Retinal pigment epithelial cell (primary cell): ENCODE measurements at regions not wholly inside any gene's neighbourhood (a gene's known extent, or its start where the extent isn't known, plus 50 kb on each side); places are given as distances from the start of the nearest gene placed in this dataset.

Experiments used
- DNase-seq: peaks from one replicate; pipeline ENCODE4 v3.0.0-alpha.2; 2010; ENCODE audit warnings: low read depth
- H3K4me3 ChIP-seq: 2 replicates; pipeline ENCODE4 v1.5.1; 2011; ENCODE audit warnings: mild to moderate bottlenecking, low read length, control low read depth, moderate library complexity
- TF ChIP-seq, protein P1 (sequence below): conservative IDR thresholded peaks from 2 replicates; pipeline ENCODE4 v1.5.1; 2011; ENCODE audit warnings: low read depth, low read length, control low read depth, inconsistent platforms

DNA sequence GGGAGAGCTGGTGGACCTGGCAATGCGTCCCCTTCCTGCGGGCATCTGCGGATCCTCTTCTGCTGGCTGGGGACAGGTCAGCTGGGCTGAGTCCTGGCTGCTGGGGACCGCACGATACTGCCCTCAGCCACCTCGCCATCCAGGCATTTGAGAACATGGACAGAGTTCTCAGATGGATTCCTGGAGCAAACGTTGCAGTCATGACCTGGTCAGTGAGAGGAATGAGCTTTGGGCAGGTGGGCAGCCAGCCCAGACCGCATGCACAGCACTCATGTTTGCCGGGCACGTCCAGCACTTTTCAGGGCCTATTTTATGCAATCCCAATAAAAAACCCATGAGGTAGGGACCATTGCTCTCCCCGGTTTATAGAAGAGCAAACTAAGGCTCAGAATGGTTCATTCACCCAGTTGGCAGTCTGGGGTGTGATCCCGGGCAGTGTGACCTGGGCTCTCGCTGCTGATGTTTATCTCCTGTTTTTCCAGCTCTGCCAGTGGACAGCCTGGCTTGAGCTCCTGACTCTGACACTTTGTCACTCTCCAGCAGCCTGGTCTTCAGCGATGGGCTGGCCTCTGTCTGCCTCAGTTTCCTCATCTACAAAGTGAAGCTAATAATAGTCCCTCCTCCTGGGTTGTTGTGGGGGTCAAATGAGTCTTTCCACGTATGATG lies 294.7 kb downstream of the IRF8 start:
- H3K4me3 ChIP-seq: no peak overlapping the region
- TF ChIP-seq, protein P1, sequence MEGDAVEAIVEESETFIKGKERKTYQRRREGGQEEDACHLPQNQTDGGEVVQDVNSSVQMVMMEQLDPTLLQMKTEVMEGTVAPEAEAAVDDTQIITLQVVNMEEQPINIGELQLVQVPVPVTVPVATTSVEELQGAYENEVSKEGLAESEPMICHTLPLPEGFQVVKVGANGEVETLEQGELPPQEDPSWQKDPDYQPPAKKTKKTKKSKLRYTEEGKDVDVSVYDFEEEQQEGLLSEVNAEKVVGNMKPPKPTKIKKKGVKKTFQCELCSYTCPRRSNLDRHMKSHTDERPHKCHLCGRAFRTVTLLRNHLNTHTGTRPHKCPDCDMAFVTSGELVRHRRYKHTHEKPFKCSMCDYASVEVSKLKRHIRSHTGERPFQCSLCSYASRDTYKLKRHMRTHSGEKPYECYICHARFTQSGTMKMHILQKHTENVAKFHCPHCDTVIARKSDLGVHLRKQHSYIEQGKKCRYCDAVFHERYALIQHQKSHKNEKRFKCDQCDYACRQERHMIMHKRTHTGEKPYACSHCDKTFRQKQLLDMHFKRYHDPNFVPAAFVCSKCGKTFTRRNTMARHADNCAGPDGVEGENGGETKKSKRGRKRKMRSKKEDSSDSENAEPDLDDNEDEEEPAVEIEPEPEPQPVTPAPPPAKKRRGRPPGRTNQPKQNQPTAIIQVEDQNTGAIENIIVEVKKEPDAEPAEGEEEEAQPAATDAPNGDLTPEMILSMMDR: no peak
- no peak for DNase-seq

DNA sequence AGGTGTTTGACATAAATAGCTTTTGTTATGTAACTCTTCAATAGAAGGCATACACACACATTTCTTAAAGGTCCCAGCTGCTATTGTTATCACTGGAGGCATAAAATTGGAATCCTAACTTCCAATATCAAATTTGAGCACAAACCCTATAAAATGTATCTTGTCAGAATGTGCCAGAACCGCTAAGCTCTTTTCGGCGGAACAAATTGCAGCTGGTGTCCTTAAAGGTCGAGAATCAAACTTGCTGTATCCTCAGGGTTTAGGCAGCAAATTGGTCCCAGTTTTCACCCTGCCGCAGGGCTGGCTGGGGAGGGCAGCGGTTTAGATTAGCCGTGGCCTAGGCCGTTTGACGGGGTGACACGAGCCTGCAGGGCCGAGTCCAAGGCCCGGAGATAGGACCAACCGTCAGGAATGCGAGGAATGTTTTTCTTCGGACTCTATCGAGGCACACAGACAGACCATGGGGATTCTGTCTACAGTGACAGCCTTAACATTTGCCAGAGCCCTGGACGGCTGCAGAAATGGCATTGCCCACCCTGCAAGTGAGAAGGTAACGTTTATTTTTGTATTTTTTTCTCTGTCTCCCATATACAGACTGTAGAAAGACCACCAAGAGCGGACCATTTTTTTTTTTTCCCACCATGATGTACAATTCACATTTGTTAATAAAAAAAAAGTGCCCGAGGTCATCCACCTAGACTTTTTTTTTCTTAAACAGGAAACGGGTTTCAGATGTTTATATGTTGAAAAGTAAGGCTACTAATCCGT lies 297.1 kb downstream of the IRF8 start:
- TF ChIP-seq, protein P1: no peak
- no peak overlapping the region for H3K4me3 ChIP-seq
- no peak for DNase-seq

DNA sequence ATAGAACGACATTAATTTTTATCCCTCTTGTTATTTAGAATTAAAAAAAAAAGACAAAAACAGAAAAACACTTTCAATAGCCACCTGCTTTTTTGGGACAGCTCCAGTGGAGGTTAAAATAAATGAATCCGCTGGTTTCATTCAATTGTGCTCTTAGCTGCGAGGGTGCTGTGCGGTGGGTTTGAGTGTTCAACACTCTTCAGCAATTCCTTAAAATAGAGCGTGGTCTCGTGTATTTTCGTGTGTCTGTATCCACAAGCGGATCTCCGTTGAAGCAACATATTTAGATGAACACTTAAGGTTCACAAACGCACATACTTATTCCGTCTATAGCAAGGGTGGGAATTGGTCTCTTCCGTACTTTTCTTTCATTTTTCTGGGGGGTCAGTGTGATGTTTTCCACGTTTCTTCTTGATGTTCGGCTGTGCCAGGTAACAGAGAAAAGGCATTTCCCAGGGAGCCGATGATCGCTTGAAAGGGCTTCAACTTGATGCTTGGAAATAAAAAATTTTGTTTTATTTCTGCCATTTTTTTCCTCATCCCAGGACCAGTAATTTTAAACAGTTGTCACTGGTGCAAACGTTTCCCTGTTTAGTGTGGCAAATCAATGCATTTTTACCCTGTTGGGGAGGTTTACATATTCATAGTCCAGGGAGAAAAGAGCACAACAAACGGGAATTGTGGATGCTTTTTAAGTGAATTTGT lies 297.9 kb downstream of the IRF8 start:
- H3K4me3 ChIP-seq: no peak overlapping the region
- DNase-seq: no peak
- TF ChIP-seq, protein P1: no peak

DNA sequence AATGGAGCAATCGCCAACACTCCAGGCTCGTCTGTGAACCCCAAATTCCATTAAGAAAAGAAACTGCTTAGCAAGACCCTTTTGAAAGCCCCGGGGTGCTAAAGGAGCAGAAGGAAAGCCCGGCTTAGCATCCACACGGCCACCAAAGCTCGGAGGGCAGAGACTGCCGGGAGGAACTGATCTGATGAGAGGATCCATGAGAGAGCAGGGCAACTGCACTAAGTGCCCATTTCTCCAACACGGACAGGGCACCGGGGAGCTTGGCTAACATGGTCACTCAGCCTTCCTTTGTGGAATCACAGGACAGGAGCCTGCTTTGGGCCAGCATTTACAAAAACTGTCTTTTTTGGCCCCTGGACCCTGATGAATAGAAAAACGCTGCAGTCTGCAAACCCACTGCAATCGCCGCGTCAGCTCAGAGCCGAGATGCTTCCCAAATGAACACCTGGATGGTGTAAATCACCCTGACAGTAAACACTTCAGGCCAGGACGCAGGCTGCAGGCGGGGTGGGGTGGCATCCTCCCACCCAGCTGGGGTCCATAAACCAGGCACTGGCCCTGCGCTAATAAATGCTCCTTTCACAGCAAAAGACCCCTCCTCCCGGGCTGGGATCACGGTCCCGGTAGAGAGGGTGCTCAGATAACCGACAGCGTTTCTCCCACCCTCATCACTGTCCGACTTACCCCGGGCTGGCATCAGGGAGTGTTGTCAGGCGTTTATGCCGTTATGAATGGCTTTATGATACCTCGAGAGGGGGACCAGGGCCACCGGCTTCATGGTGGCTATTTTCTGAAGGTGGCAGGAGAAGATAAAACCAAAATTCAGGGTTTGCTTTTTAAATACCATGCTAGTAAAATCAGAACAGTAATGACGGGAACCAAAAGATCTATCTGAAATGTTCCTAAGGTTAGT lies 299.5 kb downstream of the IRF8 start:
- TF ChIP-seq, protein P1: no peak
- no peak for DNase-seq

DNA sequence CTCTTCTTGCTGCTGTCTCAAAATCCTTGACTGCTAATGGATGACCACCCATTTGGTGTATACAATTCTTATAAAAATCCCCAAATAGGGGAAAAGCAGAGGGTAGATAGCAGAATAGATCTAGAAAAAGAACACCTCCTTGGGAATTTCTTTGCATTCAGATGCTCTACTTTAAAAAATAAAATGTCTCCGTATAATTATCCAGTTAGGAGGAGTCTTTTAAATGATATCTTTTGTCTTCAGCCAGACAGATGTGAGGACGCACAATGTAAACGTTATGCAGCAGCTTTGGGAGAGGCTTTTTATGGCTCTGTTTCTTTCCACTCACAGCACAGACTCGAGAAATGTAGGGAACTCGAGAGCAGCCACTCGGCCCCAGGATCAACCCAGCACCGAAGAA lies 300.2 kb downstream of the IRF8 start:
- H3K4me3 ChIP-seq: no peak overlapping the region
- TF ChIP-seq, protein P1: no peak
- no peak for DNase-seq

More for the DNA sequence above, 299.5 kb downstream of the IRF8 start:
- H3K4me3 ChIP-seq: no peak overlapping the region

DNA sequence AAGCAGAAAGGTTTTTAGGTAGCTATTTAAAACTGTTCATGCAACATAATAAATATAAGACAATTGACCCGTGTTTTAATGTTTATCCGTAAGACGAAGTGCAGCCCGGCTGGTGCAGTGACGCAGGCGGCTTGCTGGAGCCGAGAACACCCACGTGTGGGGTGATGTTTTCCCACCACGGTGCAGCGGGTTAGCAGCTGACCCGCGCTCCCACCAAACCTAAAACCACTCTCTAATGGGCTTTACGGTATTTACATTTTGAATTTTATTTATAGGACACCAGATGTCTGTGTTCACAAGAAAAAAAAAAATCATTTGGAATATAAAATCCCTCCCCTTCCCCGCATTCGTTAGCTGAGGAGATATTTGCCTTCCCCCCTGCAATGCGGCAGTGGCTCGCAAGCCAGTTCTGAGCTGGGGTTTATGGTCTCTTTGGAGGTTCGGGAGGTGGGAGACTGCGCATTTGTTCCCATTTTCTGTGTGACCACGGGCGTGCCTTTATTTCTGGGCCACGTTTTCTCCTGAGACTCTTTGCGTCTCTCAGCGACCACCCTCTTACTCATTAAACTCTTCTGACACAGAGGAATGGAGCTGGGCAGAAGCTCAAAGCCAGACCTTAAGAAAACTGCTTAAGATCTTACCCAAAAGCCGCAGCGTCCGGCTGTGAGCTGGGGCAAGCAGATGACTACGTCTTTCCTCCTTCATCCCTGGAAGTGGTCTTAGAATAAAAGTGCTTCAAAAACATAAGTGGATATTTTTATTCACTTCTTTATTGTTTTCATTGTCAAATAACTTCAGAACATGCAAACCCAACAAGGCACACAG lies 301.1 kb downstream of the IRF8 start:
- no peak overlapping the region for H3K4me3 ChIP-seq
- DNase-seq: no peak
- TF ChIP-seq, protein P1: no peak
